ENCODE measurements at regions not wholly inside any gene's neighbourhood (a gene's known extent, or its start where the extent isn't known, plus 50 kb on each side); places are given as distances from the start of the nearest gene placed in this dataset.
A peak's percentile ranks its signal among the peaks of the same experiment; 100 is the strongest.

- no peak for TF ChIP-seq CTCF (IDR thresholded peaks at IDR 0.05; ENCODE audit: insufficient read depth, low read depth, low read length, missing control alignments)
These were observed 175.8 kb upstream of the ZBTB20 start for GRCh38 chr3:115322901-115323300.

GRCh38 chr3:115323380-115323779 is 176.3 kb upstream of the ZBTB20 start:
- no peak for DNase-seq (ENCODE audit: low read depth)
- H3K4me3 ChIP-seq (ENCODE audit: low read depth, low read length): no peak overlapping the region
- TF ChIP-seq CTCF (IDR thresholded peaks at IDR 0.05; ENCODE audit: insufficient read depth, low read depth, low read length, missing control alignments): no peak

More at GRCh38 chr3:115322901-115323300, 175.8 kb upstream of the ZBTB20 start:
- no peak for DNase-seq (ENCODE audit: low read depth)
- no peak overlapping the region for H3K4me3 ChIP-seq (ENCODE audit: low read depth, low read length)

DNA sequence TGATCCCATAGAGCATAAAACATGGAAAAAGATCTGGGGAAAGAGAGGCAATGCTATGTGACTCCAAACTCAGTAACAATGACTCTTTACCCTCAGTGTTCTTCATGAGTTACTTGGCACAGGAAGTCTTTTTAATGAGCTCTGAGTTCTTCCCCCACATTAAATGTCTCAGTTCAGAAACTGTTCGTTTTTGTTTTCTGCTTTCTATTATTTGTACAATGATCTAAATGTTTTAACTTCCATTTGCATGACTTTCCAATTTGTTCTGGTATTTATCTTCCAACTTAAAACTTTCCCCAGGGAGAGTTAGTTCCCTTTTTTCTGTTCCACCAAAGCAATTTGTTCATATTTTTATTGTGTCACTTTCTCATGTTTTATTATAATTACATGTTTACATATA is 177.0 kb upstream of the ZBTB20 start:
- H3K4me3 ChIP-seq (ENCODE audit: low read depth, low read length): no peak overlapping the region
- no peak for DNase-seq (ENCODE audit: low read depth)
- no peak for TF ChIP-seq CTCF (IDR thresholded peaks at IDR 0.05; ENCODE audit: insufficient read depth, low read depth, low read length, missing control alignments)

- peak; percentile 21 for DNase-seq (ENCODE audit: low read depth)
- no peak for TF ChIP-seq CTCF (IDR thresholded peaks at IDR 0.05; ENCODE audit: insufficient read depth, low read depth, low read length, missing control alignments)
- H3K4me3 ChIP-seq (ENCODE audit: low read depth, low read length): no peak overlapping the region
These were observed 178.5 kb upstream of the ZBTB20 start for GRCh38 chr3:115325539-115325938.

GRCh38 chr3:115330430-115330829 is 183.3 kb upstream of the ZBTB20 start:
- no peak overlapping the region for H3K4me3 ChIP-seq (ENCODE audit: low read depth, low read length)
- TF ChIP-seq CTCF (IDR thresholded peaks at IDR 0.05; ENCODE audit: insufficient read depth, low read depth, low read length, missing control alignments): no peak
- no peak for DNase-seq (ENCODE audit: low read depth)

DNA sequence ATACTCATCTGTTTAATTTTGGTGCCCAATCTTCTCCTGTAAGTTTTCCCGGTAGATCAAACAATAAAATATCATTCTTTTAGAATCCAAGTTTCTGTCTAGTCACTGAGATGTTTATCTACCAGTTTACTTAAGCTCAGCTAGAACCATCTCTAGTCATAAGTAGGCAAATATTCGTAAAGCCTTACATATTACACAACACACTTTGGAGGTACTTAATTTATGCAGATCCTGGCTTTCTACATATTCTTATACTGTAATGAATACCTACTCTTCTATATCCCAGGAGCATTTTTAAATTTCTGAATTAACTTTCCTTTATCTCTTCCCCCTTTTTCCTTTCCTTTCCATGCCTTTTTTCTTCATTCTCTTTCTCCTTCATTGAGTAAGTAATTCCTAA is 185.9 kb upstream of the ZBTB20 start:
- DNase-seq (ENCODE audit: low read depth): no peak
- no peak overlapping the region for H3K4me3 ChIP-seq (ENCODE audit: low read depth, low read length)
- TF ChIP-seq CTCF (IDR thresholded peaks at IDR 0.05; ENCODE audit: insufficient read depth, low read depth, low read length, missing control alignments): no peak

GRCh38 chr3:115336836-115337235 is 189.7 kb upstream of the ZBTB20 start:
- no peak overlapping the region for H3K4me3 ChIP-seq (ENCODE audit: low read depth, low read length)
- no peak for DNase-seq (ENCODE audit: low read depth)
- no peak for TF ChIP-seq CTCF (IDR thresholded peaks at IDR 0.05; ENCODE audit: insufficient read depth, low read depth, low read length, missing control alignments)

All from GM12865 (cell line).